MM.1S (cell line): ENCODE measurements at regions not wholly inside any gene's neighbourhood (a gene's known extent, or its start where the extent isn't known, plus 50 kb on each side); places are given as distances from the start of the nearest gene placed in this dataset.

Experiments used
- DNase-seq: peaks from one replicate; pipeline ENCODE4 v3.0.0-alpha.2; 2015
- H2AFZ ChIP-seq: fragments of 300-600 bp; sonication (generic); 2 replicates; pipeline ENCODE4 v1.6.0; 2016; ENCODE audit warnings: antibody characterized with exemption, low read length
- H3F3A ChIP-seq: fragments of 300-600 bp; sonication (generic); 2 replicates; pipeline ENCODE4 v1.6.1; 2016; ENCODE audit warnings: mild to moderate bottlenecking, antibody characterized with exemption, low read length, moderate library complexity, mixed read lengths; ENCODE audit not compliant: insufficient read depth
- H3K27ac ChIP-seq: fragments of 300-600 bp; sonication (generic); 2 replicates; pipeline ENCODE4 v1.5.1; 2016; ENCODE audit warnings: mild to moderate bottlenecking, low read length
- H3K27me3 ChIP-seq: fragments of 300-600 bp; sonication (generic); replicated peaks from 2 replicates; pipeline ENCODE4 v1.6.0; 2016; ENCODE audit warnings: low read length; ENCODE audit not compliant: insufficient read depth
- H3K36me3 ChIP-seq: fragments of 300-600 bp; sonication (generic); replicated peaks from 2 replicates; pipeline ENCODE4 v1.6.1; 2016; ENCODE audit warnings: mild to moderate bottlenecking, low read length, mixed read lengths; ENCODE audit not compliant: insufficient read depth
- H3K4me1 ChIP-seq: fragments of 300-600 bp; sonication (generic); 2 replicates; pipeline ENCODE4 v1.6.1; 2016; ENCODE audit warnings: low read length, mixed read lengths
- H3K4me2 ChIP-seq: fragments of 300-600 bp; sonication (generic); 2 replicates; pipeline ENCODE4 v1.6.0; 2016; ENCODE audit warnings: low read depth, low read length
- H3K4me3 ChIP-seq: fragments of 300-600 bp; sonication (generic); 2 replicates; pipeline ENCODE4 v1.5.1; 2016; ENCODE audit warnings: low read length, mixed read lengths
- H3K79me2 ChIP-seq: fragments of 300-600 bp; sonication (generic); 2 replicates; pipeline ENCODE4 v1.6.1; 2016; ENCODE audit warnings: mixed run types, low read length, mixed read lengths
- H3K9ac ChIP-seq: fragments of 300-600 bp; sonication (generic); 2 replicates; pipeline ENCODE4 v1.6.1; 2016; ENCODE audit warnings: low read length, mixed read lengths
- H3K9me2 ChIP-seq: fragments of 300-600 bp; sonication (generic); replicated peaks from 2 replicates; pipeline ENCODE4 v1.6.1; 2016; ENCODE audit warnings: mild to moderate bottlenecking, low read length, mixed read lengths; ENCODE audit not compliant: insufficient read depth
- H3K9me3 ChIP-seq: fragments of 300-600 bp; sonication (generic); replicated peaks from 2 replicates; pipeline ENCODE4 v1.6.1; 2016; ENCODE audit warnings: mild to moderate bottlenecking, low read length, mixed read lengths; ENCODE audit not compliant: insufficient read depth
- H4K20me1 ChIP-seq: fragments of 300-600 bp; sonication (generic); 2 replicates; pipeline ENCODE4 v1.6.1; 2016; ENCODE audit warnings: mild to moderate bottlenecking, low read length, moderate library complexity, mixed read lengths; ENCODE audit not compliant: insufficient read depth
- CTCF ChIP-seq: fragments of 300-600 bp; sonication (generic); IDR thresholded peaks from 2 replicates; pipeline ENCODE4 v1.5.1; 2016; ENCODE audit warnings: antibody characterized with exemption, low read length, mixed read lengths
- EZH2 ChIP-seq: fragments of 300-600 bp; sonication (generic); optimal IDR thresholded peaks from 2 replicates; pipeline ENCODE3; 2017; ENCODE audit warnings: low read depth, mild to moderate bottlenecking, antibody characterized with exemption, low read length, mixed read lengths
- EZH2phosphoT487 ChIP-seq: fragments of 300-600 bp; sonication (generic); IDR thresholded peaks from 2 replicates; pipeline ENCODE4 v1.6.1; 2018; ENCODE audit warnings: antibody characterized with exemption, low read length

- Histone ChIP-seq H3K4me1 (0 out of 2 replicates have a peak, but pooled peaks cover 6% of the 10 kb centered on the region), H3K27me3 (no peaks in the 10 kb centered on the region), H4K20me1 (no peaks in the 10 kb centered on the region), H3K9me3 (no peaks in the 10 kb centered on the region), H3K27ac (no peak overlapping the region), H3F3A (no peaks in the 10 kb centered on the region), H3K79me2 (no peaks in the 10 kb centered on the region), H3K9me2 (no peaks in the 10 kb centered on the region), H3K4me3 (no peak overlapping the region), H2AFZ (no peak overlapping the region), H3K36me3 (no peaks in the 10 kb centered on the region), H3K4me2 (no peak overlapping the region), H3K9ac (no peak overlapping the region)
- no peak for DNase-seq
- no peak for TF ChIP-seq CTCF
- no peak for TF ChIP-seq EZH2phosphoT487
- no peak for TF ChIP-seq EZH2
Observed at GRCh38 chr2:18975506-18976167, 382.8 kb downstream of the OSR1 start.

GRCh38 chr2:18971628-18972027, 382.3 kb upstream of the NT5C1B start:
- H3K27me3 ChIP-seq = no peaks in the 10 kb centered on the region
- H3K9me3 ChIP-seq = no peaks in the 10 kb centered on the region
- no peaks in the 10 kb centered on the region for H3F3A ChIP-seq
- DNase-seq = no peak
- no peak for TF ChIP-seq CTCF
- 0 out of 2 replicates have a peak, but pooled peaks cover 6% of the 10 kb centered on the region for H3K4me1 ChIP-seq
- H3K79me2 ChIP-seq = no peaks in the 10 kb centered on the region
- H3K4me2 ChIP-seq = no peak overlapping the region
- H2AFZ ChIP-seq = no peak overlapping the region
- H3K9me2 ChIP-seq = no peaks in the 10 kb centered on the region
- no peaks in the 10 kb centered on the region for H4K20me1 ChIP-seq
- no peak overlapping the region for H3K9ac ChIP-seq
- H3K4me3 ChIP-seq = no peak overlapping the region
- no peaks in the 10 kb centered on the region for H3K36me3 ChIP-seq
- no peak overlapping the region for H3K27ac ChIP-seq

- TF ChIP-seq CTCF = no peak
- no peak for TF ChIP-seq EZH2
- no peak for TF ChIP-seq EZH2phosphoT487
Observed at GRCh38 chr2:18971069-18971378, 381.7 kb upstream of the NT5C1B start.

More at GRCh38 chr2:18971069-18971378, 381.7 kb upstream of the NT5C1B start:
- no peak overlapping the region for H2AFZ ChIP-seq
- H4K20me1 ChIP-seq = no peaks in the 10 kb centered on the region
- no peak overlapping the region for H3K4me2 ChIP-seq
- H3K36me3 ChIP-seq = no peaks in the 10 kb centered on the region
- H3K9me2 ChIP-seq = no peaks in the 10 kb centered on the region
- no peaks in the 10 kb centered on the region for H3F3A ChIP-seq
- no peaks in the 10 kb centered on the region for H3K9me3 ChIP-seq
- H3K9ac ChIP-seq = no peak overlapping the region
- H3K27ac ChIP-seq = no peak overlapping the region
- DNase-seq = no peak
- no peaks in the 10 kb centered on the region for H3K27me3 ChIP-seq
- no peak overlapping the region for H3K4me3 ChIP-seq
- H3K4me1 ChIP-seq = 0 out of 2 replicates have a peak, but pooled peaks cover 2% of the 10 kb centered on the region
- no peaks in the 10 kb centered on the region for H3K79me2 ChIP-seq
